B cell (primary cell): ENCODE measurements at regions not wholly inside any gene's neighbourhood (a gene's known extent, or its start where the extent isn't known, plus 50 kb on each side); places are given as distances from the start of the nearest gene placed in this dataset.

Source experiments
- ATAC-seq: fragments of 200-7000 bp; cut with Tn5 transposase; one replicate; pipeline ENCODE4 v1.10.0; 2021; ENCODE audit warnings: low read depth, mild to moderate bottlenecking, moderate number of reproducible peaks, moderate library complexity
- CTCF ChIA-PET: fragments of 350-600 bp; sonication (Branson Sonifier 250); formaldehyde crosslinking; loops from one replicate; lab custom pipeline; 2021; ENCODE audit warnings: antibody characterized with exemption, inconsistent platforms; lab: Charles Lee
- POLR2A ChIA-PET: fragments of 350-600 bp; sonication (Branson Sonifier 250); formaldehyde crosslinking; loops from one replicate; lab custom pipeline; 2021; ENCODE audit warnings: antibody characterized with exemption; lab: Charles Lee
- DNase-seq: peaks from one replicate; pipeline ENCODE4 v3.0.0; 2013
- H2AFZ ChIP-seq: 2 replicates; pipeline ENCODE4 v1.6.1; 2012; ENCODE audit warnings: mild to moderate bottlenecking, low read depth, low read length; ENCODE audit not compliant: insufficient read depth, poor library complexity, severe bottlenecking
- H3K27ac ChIP-seq, 2 donors: 1 replicate in 1 of 2; 2 replicates in 1 of 2; pipeline ENCODE4 v1.5.1; 2012 to 2013; ENCODE audit warnings: low read length in 2 of 2, mild to moderate bottlenecking in 2 of 2, moderate library complexity in 1 of 2
- H3K27me3 ChIP-seq, 4 experiments: fragments of 200-600 bp in 1 of 4; sonication (generic) in 1 of 4; replicated peaks in 1 of 4; 1 replicate in 2 of 4; 2 replicates in 2 of 4; pipeline versions ENCODE4 v1.6.1 to v1.7.0; 2013 to 2016; ENCODE audit warnings: low read length in 3 of 4, mild to moderate bottlenecking in 2 of 4, mixed read lengths in 1 of 4, moderate library complexity in 1 of 4; ENCODE audit not compliant: insufficient read depth in 4 of 4, control insufficient read depth in 3 of 4; ENCODE audit errors: control extremely low read depth in 1 of 4
- H3K36me3 ChIP-seq, 2 experiments: replicated peaks in 1 of 2; 1 replicate in 1 of 2; 2 replicates in 1 of 2; pipeline versions ENCODE4 v1.6.1 to v1.7.1; 2013; ENCODE audit warnings: low read length in 1 of 2; ENCODE audit not compliant: insufficient read depth in 2 of 2, control insufficient read depth in 1 of 2; ENCODE audit errors: control extremely low read depth in 1 of 2, extremely low read depth in 1 of 2
- H3K4me1 ChIP-seq, 2 donors: fragments of 200-600 bp in 1 of 2; sonication (generic) in 1 of 2; 1 replicate in 1 of 2; 2 replicates in 1 of 2; pipeline versions ENCODE4 v1.5.1 to v1.6.1; 2013 to 2017; ENCODE audit warnings: low read length in 2 of 2; ENCODE audit not compliant: control insufficient read depth in 2 of 2, insufficient read depth in 2 of 2
- H3K4me2 ChIP-seq: replicated peaks from 2 replicates; pipeline ENCODE3; 2012; ENCODE audit warnings: mild to moderate bottlenecking, low read depth, low read length; ENCODE audit not compliant: poor library complexity, severe bottlenecking
- H3K4me3 ChIP-seq, 5 experiments: fragments of 200-600 bp in 1 of 5; sonication (generic) in 1 of 5; 1 replicate in 3 of 5; 2 replicates in 2 of 5; pipeline versions ENCODE4 v1.5.1 to v1.7.0; 2011 to 2016; ENCODE audit warnings: low read length in 4 of 5, mild to moderate bottlenecking in 4 of 5, low read depth in 2 of 5, control low read depth in 1 of 5, moderate library complexity in 1 of 5; ENCODE audit not compliant: insufficient read depth in 1 of 5; ENCODE audit errors: control extremely low read depth in 1 of 5, extremely low read depth in 1 of 5
- H3K79me2 ChIP-seq: fragments of 200-600 bp; sonication (generic); one replicate; pipeline ENCODE4 v1.6.0; 2016; ENCODE audit warnings: low read length; ENCODE audit not compliant: control insufficient read depth, insufficient read depth
- H3K9ac ChIP-seq: fragments of 200-600 bp; sonication (generic); 2 replicates; pipeline ENCODE4 v1.6.1; 2017; ENCODE audit warnings: mild to moderate bottlenecking, low read length, moderate library complexity
- H3K9me3 ChIP-seq, 3 donors: one replicate each; pipeline versions ENCODE4 v1.6.1 to v1.7.1; 2013; ENCODE audit warnings: low read length in 2 of 3; ENCODE audit not compliant: control insufficient read depth in 2 of 3, insufficient read depth in 1 of 3; ENCODE audit errors: control extremely low read depth in 1 of 3
- H4K20me1 ChIP-seq: 2 replicates; pipeline ENCODE4 v1.6.0; 2012; ENCODE audit warnings: mild to moderate bottlenecking, low read length; ENCODE audit not compliant: insufficient read depth, control insufficient read depth, poor library complexity, severe bottlenecking
- H3K27ac Mint-ChIP-seq: one replicate; pipeline ENCODE4 v1.8.0; 2021; ENCODE audit warnings: mixed read lengths
- H3K27me3 Mint-ChIP-seq: one replicate; pipeline ENCODE4 v1.8.0; 2021; ENCODE audit warnings: mixed read lengths
- H3K4me1 Mint-ChIP-seq: one replicate; pipeline ENCODE4 v1.8.0; 2021; ENCODE audit warnings: mixed read lengths
- H3K4me3 Mint-ChIP-seq: one replicate; pipeline ENCODE4 v1.8.0; 2021; ENCODE audit warnings: mixed read lengths
- H3K9me3 Mint-ChIP-seq: one replicate; pipeline ENCODE4 v1.8.0; 2022; ENCODE audit warnings: mixed read lengths; ENCODE audit not compliant: insufficient read depth
- CTCF ChIP-seq: fragments of 200-600 bp; IDR thresholded peaks from one replicate; pipeline ENCODE4 v1.8.0; 2022; ENCODE audit warnings: antibody characterized with exemption, mild to moderate bottlenecking
- EZH2 ChIP-seq: IDR thresholded peaks from 2 replicates; pipeline ENCODE4 v1.6.1; 2012; ENCODE audit warnings: borderline replicate concordance, low read depth, mild to moderate bottlenecking, moderate library complexity, low read length; ENCODE audit not compliant: insufficient read depth, poor library complexity, severe bottlenecking
- WGBS: methylation state at CpG from one replicate; pipeline ENCODE4 v1.1.5; 2013; ENCODE audit warnings: missing lambda C conversion rate; ENCODE audit not compliant: insufficient coverage; 5-methylcytosine and 5-hydroxymethylcytosine counted together
- intact Hi-C: fragments of 100-400 bp; cut with micrococcal nuclease; formaldehyde crosslinking; loops from one replicate; pipeline ENCODE4 v1.10.0; 2022

- H3K4me2 ChIP-seq = no peak overlapping the region
Observed at GRCh38 chr12:88925454-88925853, 345.2 kb upstream of the KITLG start.

DNA sequence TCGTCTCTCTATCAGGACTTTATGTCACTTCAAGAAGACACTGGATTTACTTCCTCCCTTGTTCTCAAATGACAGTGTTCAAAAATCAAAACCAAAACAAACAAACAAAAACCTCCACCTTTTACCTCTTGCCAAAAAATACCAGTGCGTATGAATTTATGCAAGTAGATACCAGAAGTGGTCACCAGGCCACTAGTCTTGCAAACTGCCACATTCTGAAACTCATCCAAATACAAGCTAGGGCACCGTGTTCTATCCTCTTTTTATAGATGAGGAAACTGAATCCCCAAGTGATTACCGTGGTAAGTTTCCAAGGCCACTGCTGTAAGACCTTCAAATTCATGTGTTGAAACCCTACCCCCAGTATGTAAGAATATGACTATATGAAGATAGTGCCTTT is 343.9 kb upstream of the KITLG start:
- WGBS = 100% methylated on average over 2 of the region's 4 CpGs
- no peaks in the 10 kb centered on the region for H4K20me1 ChIP-seq
- no peak overlapping the region for H3K4me2 ChIP-seq
- no peak for TF ChIP-seq EZH2
- POLR2A ChIA-PET = no interaction called here
- intact Hi-C loops = no loop called here
- no peak overlapping the region for H3K9ac ChIP-seq
- Mint-ChIP-seq H3K4me3 (no peak overlapping the region), H3K27me3 (no peaks in the 10 kb centered on the region), H3K9me3 (no peaks in the 10 kb centered on the region), H3K4me1 (no peaks in the 10 kb centered on the region), H3K27ac (no peak overlapping the region)
- H3K4me1 ChIP-seq = no peaks in the 10 kb centered on the region
- no peaks in the 10 kb centered on the region for H3K79me2 ChIP-seq
- ATAC-seq (no peak), DNase-seq (no peak)
- H3K36me3 ChIP-seq = no peaks in the 10 kb centered on the region
- no peaks in the 10 kb centered on the region for H3K27me3 ChIP-seq
- CTCF ChIA-PET = no interaction called here
- H3K9me3 ChIP-seq = no peaks in the 10 kb centered on the region
- no peak overlapping the region for H2AFZ ChIP-seq
- no peak overlapping the region for H3K27ac ChIP-seq
- no peak overlapping the region for H3K4me3 ChIP-seq

More at GRCh38 chr12:88925454-88925853, 345.2 kb upstream of the KITLG start:
- no peak for DNase-seq
- H3K27ac Mint-ChIP-seq = no peak overlapping the region
- Histone ChIP-seq H3K9me3 (no peaks in the 10 kb centered on the region), H3K4me1 (no peaks in the 10 kb centered on the region), H3K79me2 (no peaks in the 10 kb centered on the region), H3K4me3 (no peak overlapping the region), H2AFZ (no peak overlapping the region), H3K27me3 (no peaks in the 10 kb centered on the region), H3K36me3 (no peaks in the 10 kb centered on the region), H4K20me1 (no peaks in the 10 kb centered on the region), H3K9ac (no peak overlapping the region), H3K27ac (no peak overlapping the region)
- no peak for TF ChIP-seq EZH2
- TF ChIP-seq CTCF = no peak
- ATAC-seq = no peak
- POLR2A ChIA-PET = no interaction called here
- no peaks in the 10 kb centered on the region for H3K4me1 Mint-ChIP-seq
- CTCF ChIA-PET = no interaction called here
- intact Hi-C loops = no loop called here
- no peaks in the 10 kb centered on the region for H3K9me3 Mint-ChIP-seq
- no peak overlapping the region for H3K4me3 Mint-ChIP-seq
- no peaks in the 10 kb centered on the region for H3K27me3 Mint-ChIP-seq
